ENCODE measurements at regions not wholly inside any gene's neighbourhood (a gene's known extent, or its start where the extent isn't known, plus 50 kb on each side); places are given as distances from the start of the nearest gene placed in this dataset.

DNA sequence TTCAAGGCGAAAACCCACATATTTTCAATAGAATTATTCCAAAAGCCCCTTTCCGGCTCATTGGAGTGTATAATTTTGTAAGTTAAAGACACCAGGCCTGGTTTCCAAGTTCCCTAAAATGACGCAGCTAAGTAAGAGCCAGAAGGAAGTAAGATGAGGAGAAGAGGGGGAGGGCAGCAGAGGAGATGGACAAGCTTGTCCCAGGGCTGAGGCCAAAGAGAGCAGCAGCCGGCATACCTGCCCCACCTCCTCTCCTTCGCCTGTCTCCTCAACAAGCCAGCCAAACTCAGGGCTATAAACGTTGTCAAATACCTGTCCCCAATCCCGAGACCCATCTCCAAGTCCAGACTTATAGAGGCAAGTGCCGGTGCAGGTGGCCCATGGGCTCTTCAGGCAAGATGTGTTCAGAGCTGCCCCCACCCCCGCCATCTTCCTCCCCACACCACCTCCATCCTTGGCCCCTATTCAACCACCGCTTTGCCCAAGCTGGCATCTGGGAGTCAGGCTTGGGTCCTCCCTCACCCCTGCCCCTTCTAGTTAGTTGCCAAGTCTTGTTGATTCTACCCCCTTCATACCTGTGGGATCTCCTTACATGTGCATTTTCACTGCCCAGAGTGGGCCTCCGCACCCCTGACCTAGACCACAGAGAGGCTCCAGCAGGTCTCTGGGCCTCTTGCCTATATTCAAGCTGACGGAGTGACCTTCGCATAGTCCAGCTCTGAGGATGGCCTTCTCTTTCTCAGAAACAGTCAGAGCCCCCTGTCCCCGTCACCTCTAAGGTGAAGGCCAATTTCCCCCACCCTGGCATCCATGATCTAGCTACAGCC, 75.7 kb upstream of the SIRPA start:
- TF ChIP-seq, protein P1, sequence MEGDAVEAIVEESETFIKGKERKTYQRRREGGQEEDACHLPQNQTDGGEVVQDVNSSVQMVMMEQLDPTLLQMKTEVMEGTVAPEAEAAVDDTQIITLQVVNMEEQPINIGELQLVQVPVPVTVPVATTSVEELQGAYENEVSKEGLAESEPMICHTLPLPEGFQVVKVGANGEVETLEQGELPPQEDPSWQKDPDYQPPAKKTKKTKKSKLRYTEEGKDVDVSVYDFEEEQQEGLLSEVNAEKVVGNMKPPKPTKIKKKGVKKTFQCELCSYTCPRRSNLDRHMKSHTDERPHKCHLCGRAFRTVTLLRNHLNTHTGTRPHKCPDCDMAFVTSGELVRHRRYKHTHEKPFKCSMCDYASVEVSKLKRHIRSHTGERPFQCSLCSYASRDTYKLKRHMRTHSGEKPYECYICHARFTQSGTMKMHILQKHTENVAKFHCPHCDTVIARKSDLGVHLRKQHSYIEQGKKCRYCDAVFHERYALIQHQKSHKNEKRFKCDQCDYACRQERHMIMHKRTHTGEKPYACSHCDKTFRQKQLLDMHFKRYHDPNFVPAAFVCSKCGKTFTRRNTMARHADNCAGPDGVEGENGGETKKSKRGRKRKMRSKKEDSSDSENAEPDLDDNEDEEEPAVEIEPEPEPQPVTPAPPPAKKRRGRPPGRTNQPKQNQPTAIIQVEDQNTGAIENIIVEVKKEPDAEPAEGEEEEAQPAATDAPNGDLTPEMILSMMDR (IDR thresholded peaks at IDR 0.05; ENCODE audit: insufficient read depth, low read length, poor library complexity, severe bottlenecking) = no peak
- no peak for TF ChIP-seq EZH2phosphoT487 (conservative IDR thresholded peaks at IDR 0.05; ENCODE audit: low read length)
